MCF 10A (cell line): ENCODE measurements at regions not wholly inside any gene's neighbourhood (a gene's known extent, or its start where the extent isn't known, plus 50 kb on each side); places are given as distances from the start of the nearest gene placed in this dataset.
"Not testable (repeated sequence)": the region's sequence is repeated elsewhere in the genome, so short reads cannot be mapped to it uniquely, and the experiment has no call there.

Source experiments
- BruUV-seq: library from RNA; stranded (reverse); fragments of 400-500 nt; replicated peaks from 2 replicates; lab custom pipeline; 2021; lab: Mats Ljungman, UMichigan
- CTCF ChIA-PET: fragments of 300-600 bp; sonication (Branson Sonifier 250); formaldehyde crosslinking; extraction: SDS; loops from one replicate; lab custom pipeline; 2021; ENCODE audit warnings: antibody characterized with exemption, inconsistent platforms; lab: Yijun Ruan, JAX
- POLR2A ChIA-PET: fragments of 300-600, 350-650 bp; sonication (Branson Sonifier 250); formaldehyde crosslinking; extraction: SDS; loops from one replicate; lab custom pipeline; 2020; ENCODE audit warnings: antibody characterized with exemption, inconsistent platforms; lab: Yijun Ruan, JAX
- DNase-seq: peaks from one replicate; pipeline ENCODE4 v3.0.0-alpha.2; 2018; ENCODE audit not compliant: unreplicated experiment
- H3K27ac Mint-ChIP-seq: one replicate; pipeline ENCODE4 v1.8.0; 2022; ENCODE audit warnings: mild to moderate bottlenecking, low read depth, mixed read lengths; ENCODE audit not compliant: unreplicated experiment
- H3K27me3 Mint-ChIP-seq: one replicate; pipeline ENCODE4 v1.8.0; 2022; ENCODE audit warnings: mixed read lengths; ENCODE audit not compliant: insufficient read depth, unreplicated experiment
- H3K36me3 Mint-ChIP-seq: one replicate; pipeline ENCODE4 v1.8.0; 2022; ENCODE audit warnings: mild to moderate bottlenecking, moderate library complexity, mixed read lengths; ENCODE audit not compliant: insufficient read depth, unreplicated experiment
- H3K4me1 Mint-ChIP-seq: one replicate; pipeline ENCODE4 v1.8.0; 2022; ENCODE audit warnings: mixed read lengths; ENCODE audit not compliant: insufficient read depth, unreplicated experiment
- H3K4me3 Mint-ChIP-seq: one replicate; pipeline ENCODE4 v1.8.0; 2022; ENCODE audit warnings: mild to moderate bottlenecking, moderate library complexity, mixed read lengths; ENCODE audit not compliant: unreplicated experiment
- H3K9me3 Mint-ChIP-seq: one replicate; pipeline ENCODE4 v1.8.0; 2022; ENCODE audit warnings: mixed read lengths; ENCODE audit not compliant: unreplicated experiment
- CTCF ChIP-seq: fragments of 200-600 bp; IDR thresholded peaks from one replicate; pipeline ENCODE4 v1.8.0; 2022; ENCODE audit warnings: antibody characterized with exemption, mild to moderate bottlenecking; ENCODE audit not compliant: unreplicated experiment
- intact Hi-C: fragments of 100-400 bp; cut with micrococcal nuclease; formaldehyde crosslinking; loops from 2 replicates; pipeline ENCODE4 v1.14.1; 2022

GRCh38 chr17:59493867-59494266 is 71.5 kb upstream of the DHX40 start:
- ChIA-PET POLR2A (no interaction called here), CTCF (interaction anchor here (0.7 to 0.8 kb wide), 2 partner anchors 90 to 183 kb away, joined by 3 to 4 read pairs; no protein-coding TSS in a partner anchor)
- no peaks in the 10 kb centered on the region for H3K9me3 Mint-ChIP-seq
- no peak for DNase-seq
- no peaks in the 10 kb centered on the region for H3K27me3 Mint-ChIP-seq
- intact Hi-C loops = no loop called here
- no peaks in the 10 kb centered on the region for H3K36me3 Mint-ChIP-seq
- no peak overlapping the region for H3K27ac Mint-ChIP-seq
- no peak overlapping the region for H3K4me3 Mint-ChIP-seq
- no peaks in the 10 kb centered on the region for H3K4me1 Mint-ChIP-seq
- no peak for TF ChIP-seq CTCF
- BruUV-seq = no TSS peak

- Mint-ChIP-seq H3K36me3 (no peaks in the 10 kb centered on the region), H3K9me3 (no peaks in the 10 kb centered on the region), H3K4me3 (no peak overlapping the region), H3K4me1 (no peaks in the 10 kb centered on the region), H3K27ac (no peak overlapping the region), H3K27me3 (no peaks in the 10 kb centered on the region)
- DNase-seq = no peak
- CTCF ChIA-PET = interaction anchor here (0.7 kb wide), 2 partner anchors 168 to 274 kb away, joined by 3 read pairs; no protein-coding TSS in a partner anchor
- POLR2A ChIA-PET = no interaction called here
- no TSS peak for BruUV-seq
- intact Hi-C loops = no loop called here
- TF ChIP-seq CTCF = no peak
Observed at GRCh38 chr17:59494757-59495368, 70.5 kb upstream of the DHX40 start.

- POLR2A ChIA-PET = interaction anchor here (0.6 to 1.6 kb wide), 3 partner anchors 12 to 123 kb away, joined by 3 to 4 read pairs (median 3); partner anchors contain the start of gene CLTC
- no TSS peak for BruUV-seq
- CTCF ChIA-PET = interaction anchor here (0.5 kb wide), 1 partner anchor 31 kb away, joined by 3 read pairs; no protein-coding TSS in a partner anchor
- intact Hi-C loops = no loop called here
- Mint-ChIP-seq H3K4me3 (no peak overlapping the region), H3K36me3 (no peaks in the 10 kb centered on the region), H3K9me3 (no peaks in the 10 kb centered on the region), H3K27me3 (no peaks in the 10 kb centered on the region), H3K4me1 (no peaks in the 10 kb centered on the region), H3K27ac (no peak overlapping the region)
- no peak for DNase-seq
- TF ChIP-seq CTCF = no peak
Observed at GRCh38 chr17:59496178-59496577, 69.2 kb upstream of the DHX40 start.

GRCh38 chr17:59498530-59499307 is 66.7 kb upstream of the DHX40 start:
- TF ChIP-seq CTCF = no peak
- H3K4me1 Mint-ChIP-seq = no peaks in the 10 kb centered on the region
- H3K4me3 Mint-ChIP-seq = no peak overlapping the region
- DNase-seq = no peak
- BruUV-seq = no TSS peak
- no peak overlapping the region for H3K27ac Mint-ChIP-seq
- no peaks in the 10 kb centered on the region for H3K27me3 Mint-ChIP-seq
- ChIA-PET CTCF (interaction anchor here (0.6 kb wide), 1 partner anchor 12 kb away, joined by 3 read pairs; no protein-coding TSS in a partner anchor), POLR2A (interaction anchor here (0.6 kb wide), 1 partner anchor 53 kb away, joined by 6 read pairs; no protein-coding TSS in a partner anchor)
- no peaks in the 10 kb centered on the region for H3K9me3 Mint-ChIP-seq
- intact Hi-C loops = no loop called here
- H3K36me3 Mint-ChIP-seq = no peaks in the 10 kb centered on the region

- H3K27ac Mint-ChIP-seq, H3K9me3 Mint-ChIP-seq, POLR2A ChIA-PET, H3K4me1 Mint-ChIP-seq, H3K27me3 Mint-ChIP-seq, intact Hi-C loops, DNase-seq, BruUV-seq, CTCF ChIA-PET, H3K4me3 Mint-ChIP-seq, H3K36me3 Mint-ChIP-seq: not testable (repeated sequence)
Observed at GRCh38 chr17:59500086-59500655, 65.2 kb upstream of the DHX40 start.
